DOHH2 (cell line): ENCODE measurements at regions not wholly inside any gene's neighbourhood (a gene's known extent, or its start where the extent isn't known, plus 50 kb on each side); places are given as distances from the start of the nearest gene placed in this dataset.

Experiments
- H3F3A ChIP-seq: fragments of 200-600 bp; sonication (generic), shearing (Covaris generic); 2 replicates; pipeline ENCODE4 v1.6.0; 2016; ENCODE audit warnings: antibody characterized with exemption, mild to moderate bottlenecking; ENCODE audit not compliant: control insufficient read depth, insufficient read depth
- H3K27ac ChIP-seq: fragments of 200-600 bp; sonication (generic); 2 replicates; pipeline ENCODE4 v1.5.1; 2014; ENCODE audit warnings: low read depth, mild to moderate bottlenecking, low read length, moderate library complexity
- H3K27me3 ChIP-seq: fragments of 200-600 bp; sonication (generic); 2 replicates; pipeline ENCODE4 v1.6.1; 2014; ENCODE audit warnings: mild to moderate bottlenecking, low read length, mixed read lengths; ENCODE audit not compliant: control insufficient read depth
- H3K36me3 ChIP-seq: fragments of 200-600 bp; sonication (generic); 2 replicates; pipeline ENCODE4 v1.6.1; 2014; ENCODE audit warnings: mild to moderate bottlenecking, low read length, moderate library complexity, mixed read lengths; ENCODE audit not compliant: control insufficient read depth
- H3K4me1 ChIP-seq: fragments of 200-600 bp; sonication (generic); 2 replicates; pipeline ENCODE4 v1.6.1; 2014; ENCODE audit warnings: mild to moderate bottlenecking, low read length, mixed read lengths; ENCODE audit not compliant: control insufficient read depth
- H3K4me2 ChIP-seq: fragments of 200-600 bp; sonication (generic); 2 replicates; pipeline ENCODE4 v1.6.0; 2014; ENCODE audit warnings: mild to moderate bottlenecking, low read length, moderate library complexity
- H3K4me3 ChIP-seq: fragments of 200-600 bp; sonication (generic); 2 replicates; pipeline ENCODE4 v1.5.1; 2014; ENCODE audit warnings: mild to moderate bottlenecking, low read length, mixed read lengths
- H3K79me2 ChIP-seq: fragments of 200-600 bp; sonication (generic); 2 replicates; pipeline ENCODE4 v1.6.1; 2014; ENCODE audit warnings: mild to moderate bottlenecking, low read length, mixed read lengths; ENCODE audit not compliant: control insufficient read depth
- H3K9me2 ChIP-seq: fragments of 200-600 bp; sonication (generic); replicated peaks from 2 replicates; pipeline ENCODE4 v1.6.1; 2014; ENCODE audit warnings: mild to moderate bottlenecking, low read length, mixed read lengths; ENCODE audit not compliant: control insufficient read depth
- H3K9me3 ChIP-seq: fragments of 200-600 bp; sonication (generic); 2 replicates; pipeline ENCODE4 v1.6.1; 2014; ENCODE audit warnings: antibody characterized with exemption, low read length, mixed read lengths; ENCODE audit not compliant: control insufficient read depth, insufficient read depth
- H4K20me1 ChIP-seq: fragments of 200-600 bp; sonication (generic); 2 replicates; pipeline ENCODE4 v1.6.0; 2014; ENCODE audit warnings: low read depth, mild to moderate bottlenecking, antibody characterized with exemption, low read length, moderate library complexity; ENCODE audit not compliant: control insufficient read depth, insufficient read depth
- EZH2phosphoT487 ChIP-seq: fragments of 200-600 bp; sonication (generic); IDR thresholded peaks from 2 replicates; pipeline ENCODE4 v1.6.1; 2017; ENCODE audit warnings: borderline replicate concordance, mild to moderate bottlenecking, antibody characterized with exemption, low read length, moderate library complexity, mixed read lengths
- TF ChIP-seq, protein P1 (sequence below): fragments of 200-600 bp; sonication (generic); IDR thresholded peaks from one replicate; pipeline ENCODE4 v1.5.1; 2014; ENCODE audit warnings: antibody characterized with exemption, mild to moderate bottlenecking, low read depth, low read length; ENCODE audit not compliant: poor library complexity, severe bottlenecking

DNA sequence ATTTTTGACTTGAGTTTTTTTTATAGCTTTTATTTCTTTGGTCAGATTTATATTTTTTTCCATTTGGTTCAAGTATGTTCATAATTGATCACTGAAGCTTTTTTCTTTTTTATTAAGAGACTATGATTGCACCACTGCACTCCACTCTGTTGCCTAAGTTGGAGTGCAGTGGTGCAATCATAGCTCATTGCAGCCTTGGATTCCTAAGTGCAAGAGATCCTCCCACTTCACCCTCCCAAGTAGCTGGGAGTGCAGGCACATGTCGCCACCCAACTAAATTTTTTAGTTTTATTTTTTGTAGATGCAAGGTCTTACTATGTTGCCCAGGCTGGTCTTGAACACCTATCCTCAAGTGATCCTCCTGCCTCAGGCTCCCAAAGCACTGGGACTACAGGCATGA lies 97.7 kb upstream of the KIF5B start:
- no peak overlapping the region for H3K4me3 ChIP-seq
- H3F3A ChIP-seq = no peaks in the 10 kb centered on the region
- TF ChIP-seq EZH2phosphoT487 = no peak
- TF ChIP-seq, protein P1, sequence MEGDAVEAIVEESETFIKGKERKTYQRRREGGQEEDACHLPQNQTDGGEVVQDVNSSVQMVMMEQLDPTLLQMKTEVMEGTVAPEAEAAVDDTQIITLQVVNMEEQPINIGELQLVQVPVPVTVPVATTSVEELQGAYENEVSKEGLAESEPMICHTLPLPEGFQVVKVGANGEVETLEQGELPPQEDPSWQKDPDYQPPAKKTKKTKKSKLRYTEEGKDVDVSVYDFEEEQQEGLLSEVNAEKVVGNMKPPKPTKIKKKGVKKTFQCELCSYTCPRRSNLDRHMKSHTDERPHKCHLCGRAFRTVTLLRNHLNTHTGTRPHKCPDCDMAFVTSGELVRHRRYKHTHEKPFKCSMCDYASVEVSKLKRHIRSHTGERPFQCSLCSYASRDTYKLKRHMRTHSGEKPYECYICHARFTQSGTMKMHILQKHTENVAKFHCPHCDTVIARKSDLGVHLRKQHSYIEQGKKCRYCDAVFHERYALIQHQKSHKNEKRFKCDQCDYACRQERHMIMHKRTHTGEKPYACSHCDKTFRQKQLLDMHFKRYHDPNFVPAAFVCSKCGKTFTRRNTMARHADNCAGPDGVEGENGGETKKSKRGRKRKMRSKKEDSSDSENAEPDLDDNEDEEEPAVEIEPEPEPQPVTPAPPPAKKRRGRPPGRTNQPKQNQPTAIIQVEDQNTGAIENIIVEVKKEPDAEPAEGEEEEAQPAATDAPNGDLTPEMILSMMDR = no peak

GRCh38 chr10:32153252-32153651 lies 97.0 kb upstream of the KIF5B start:
- no peaks in the 10 kb centered on the region for H3K9me2 ChIP-seq
- TF ChIP-seq EZH2phosphoT487 = no peak
- TF ChIP-seq, protein P1 = no peak
- no peaks in the 10 kb centered on the region for H3K4me1 ChIP-seq
- H3K36me3 ChIP-seq = no peaks in the 10 kb centered on the region
- H3K4me2 ChIP-seq = no peak overlapping the region
- no peaks in the 10 kb centered on the region for H4K20me1 ChIP-seq
- no peak overlapping the region for H3K27ac ChIP-seq
- peaks cover 2% of the 10 kb centered on the region; the same call in 1 of the 2 replicates for H3K27me3 ChIP-seq
- H3K9me3 ChIP-seq = no peaks in the 10 kb centered on the region
- H3K79me2 ChIP-seq = no peaks in the 10 kb centered on the region
- H3F3A ChIP-seq = no peaks in the 10 kb centered on the region
- no peak overlapping the region for H3K4me3 ChIP-seq

More for the DNA sequence above, 97.7 kb upstream of the KIF5B start:
- H3K27ac ChIP-seq = no peak overlapping the region
- peaks cover 2% of the 10 kb centered on the region; the same call in 1 of the 2 replicates for H3K27me3 ChIP-seq
- H3K4me2 ChIP-seq = no peak overlapping the region
- H3K9me3 ChIP-seq = no peaks in the 10 kb centered on the region
- H4K20me1 ChIP-seq = no peaks in the 10 kb centered on the region
- H3K79me2 ChIP-seq = no peaks in the 10 kb centered on the region
- no peaks in the 10 kb centered on the region for H3K9me2 ChIP-seq
- H3K36me3 ChIP-seq = no peaks in the 10 kb centered on the region
- H3K4me1 ChIP-seq = no peaks in the 10 kb centered on the region

DNA sequence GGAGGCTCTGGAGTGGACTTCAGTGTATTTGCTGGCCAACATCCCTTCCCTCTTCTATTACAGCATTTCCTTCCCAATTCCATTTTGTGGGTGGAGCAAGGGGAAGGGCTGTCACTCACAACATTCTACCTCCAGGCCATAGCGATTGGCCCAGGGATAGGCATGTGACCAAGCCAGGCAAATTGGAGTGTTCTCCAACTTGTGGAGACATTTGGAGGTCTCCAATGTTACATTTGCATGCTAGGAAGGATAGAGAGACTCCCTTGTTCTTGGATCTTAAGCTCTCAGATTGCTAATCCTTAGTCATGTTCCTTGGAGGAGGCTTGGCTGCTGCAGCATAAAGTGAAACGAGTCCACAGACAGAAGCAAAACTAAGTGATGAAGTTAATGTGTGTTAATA lies 95.6 kb upstream of the KIF5B start:
- no peaks in the 10 kb centered on the region for H3K79me2 ChIP-seq
- H3K27me3 ChIP-seq = peaks cover 2% of the 10 kb centered on the region; the same call in 1 of the 2 replicates
- no peak overlapping the region for H3K27ac ChIP-seq
- H3F3A ChIP-seq = no peaks in the 10 kb centered on the region
- H3K9me2 ChIP-seq = no peaks in the 10 kb centered on the region
- no peaks in the 10 kb centered on the region for H3K4me1 ChIP-seq
- no peak overlapping the region for H3K4me2 ChIP-seq
- H3K36me3 ChIP-seq = no peaks in the 10 kb centered on the region
- H3K4me3 ChIP-seq = no peak overlapping the region
- no peaks in the 10 kb centered on the region for H4K20me1 ChIP-seq
- TF ChIP-seq, protein P1 = no peak
- no peak for TF ChIP-seq EZH2phosphoT487
- no peaks in the 10 kb centered on the region for H3K9me3 ChIP-seq
